ENCODE measurements at regions not wholly inside any gene's neighbourhood (a gene's known extent, or its start where the extent isn't known, plus 50 kb on each side); places are given as distances from the start of the nearest gene placed in this dataset.
"Not testable (repeated sequence)": the region's sequence is repeated elsewhere in the genome, so short reads cannot be mapped to it uniquely, and the experiment has no call there.

- no peak for TF ChIP-seq CTCF (IDR thresholded peaks at IDR 0.05; ENCODE audit: partially characterized antibody, unreplicated experiment)
- Mint-ChIP-seq H3K4me3 (ENCODE audit: unreplicated experiment) (no peak overlapping the region), H3K4me1 (ENCODE audit: low read depth, unreplicated experiment) (no peaks in the 10 kb centered on the region), H3K36me3 (ENCODE audit: unreplicated experiment) (peaks cover 10% of the 10 kb centered on the region), H3K27me3 (ENCODE audit: unreplicated experiment) (no peaks in the 10 kb centered on the region), H3K9me3 (ENCODE audit: unreplicated experiment) (peaks cover 2% of the 10 kb centered on the region), H3K27ac (ENCODE audit: unreplicated experiment) (no peak overlapping the region)
- no peak for DNase-seq
Observed at GRCh38 chr12:97985834-97986233, 523.2 kb downstream of the RMST start.

GRCh38 chr12:97988588-97988987 is 526.0 kb downstream of the RMST start:
- H3K4me3 Mint-ChIP-seq (ENCODE audit: unreplicated experiment); DNase-seq; H3K27ac Mint-ChIP-seq (ENCODE audit: unreplicated experiment); H3K36me3 Mint-ChIP-seq (ENCODE audit: unreplicated experiment); H3K9me3 Mint-ChIP-seq (ENCODE audit: unreplicated experiment); H3K4me1 Mint-ChIP-seq (ENCODE audit: low read depth, unreplicated experiment); H3K27me3 Mint-ChIP-seq (ENCODE audit: unreplicated experiment): not testable (repeated sequence)

DNA sequence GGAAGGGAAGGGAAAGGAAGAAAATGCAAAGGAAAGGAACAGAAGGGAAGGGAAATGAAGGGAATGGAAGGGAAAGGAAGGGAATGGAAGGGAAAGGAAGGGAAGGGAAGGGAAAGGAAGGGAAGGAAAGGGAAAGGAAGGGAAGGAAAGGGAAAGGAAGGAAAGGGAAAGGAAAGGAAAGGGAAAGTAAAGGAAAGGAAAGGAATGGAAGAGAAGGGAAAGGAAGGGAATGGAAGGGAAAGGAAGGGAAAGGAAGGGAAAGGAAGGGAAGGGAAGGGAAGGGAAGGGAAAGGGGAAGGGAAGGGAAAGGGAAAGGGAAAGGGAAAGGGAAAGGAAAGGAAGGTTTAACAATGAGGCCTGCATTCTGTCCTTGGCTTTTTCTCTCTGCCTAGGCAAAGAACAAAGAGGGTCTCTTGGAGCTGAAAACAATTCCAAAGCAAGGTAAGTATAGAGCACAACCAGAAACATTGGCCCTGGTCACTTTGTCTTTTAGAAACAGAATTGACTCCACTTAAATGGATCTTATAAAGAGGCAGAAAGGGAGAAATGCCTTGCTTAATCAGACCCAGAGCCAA is 525.9 kb upstream of the TMPO start:
- no peak overlapping the region for H3K4me3 Mint-ChIP-seq (ENCODE audit: unreplicated experiment)
- H3K27me3 Mint-ChIP-seq (ENCODE audit: unreplicated experiment): no peaks in the 10 kb centered on the region
- TF ChIP-seq CTCF (IDR thresholded peaks at IDR 0.05; ENCODE audit: partially characterized antibody, unreplicated experiment): no peak
- no peak overlapping the region for H3K27ac Mint-ChIP-seq (ENCODE audit: unreplicated experiment)
- no peaks in the 10 kb centered on the region for H3K4me1 Mint-ChIP-seq (ENCODE audit: low read depth, unreplicated experiment)
- no peak for DNase-seq
- no peaks in the 10 kb centered on the region for H3K36me3 Mint-ChIP-seq (ENCODE audit: unreplicated experiment)
- H3K9me3 Mint-ChIP-seq (ENCODE audit: unreplicated experiment): no peaks in the 10 kb centered on the region

DNA sequence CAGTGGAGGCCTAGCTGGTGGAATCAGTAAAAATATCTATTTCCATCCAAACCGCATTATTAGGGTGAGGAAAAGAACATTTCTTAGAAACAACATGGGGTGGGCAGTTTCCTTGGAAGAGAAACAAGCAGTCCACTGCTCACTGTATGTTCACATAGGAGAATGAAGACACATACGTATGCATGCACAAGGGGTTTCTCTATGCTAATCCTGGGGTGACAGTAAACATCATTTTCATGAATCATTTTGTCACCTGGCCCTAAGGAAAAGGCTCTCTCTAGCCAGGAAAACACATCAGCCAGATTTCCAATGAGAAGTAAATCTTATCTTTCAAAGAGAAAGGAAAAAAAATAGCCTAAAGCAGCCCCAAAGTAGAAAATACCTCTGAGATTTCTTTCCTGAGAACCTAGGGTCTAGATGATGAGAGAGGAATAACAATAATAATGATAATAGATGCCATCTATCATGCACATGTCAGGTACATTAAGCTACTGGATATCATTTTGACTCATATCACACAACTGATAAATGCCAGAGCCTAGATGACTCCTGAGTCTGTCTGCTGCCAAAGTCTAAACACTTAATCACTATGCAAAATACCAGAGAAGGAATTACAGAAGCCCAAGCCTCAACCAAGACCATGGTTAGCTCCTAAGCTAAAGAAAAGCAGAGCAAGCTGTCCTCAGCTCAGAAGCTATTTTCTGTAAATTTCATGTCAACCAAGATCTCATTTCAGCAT is 520.5 kb upstream of the TMPO start:
- no peaks in the 10 kb centered on the region for H3K9me3 Mint-ChIP-seq (ENCODE audit: unreplicated experiment)
- H3K36me3 Mint-ChIP-seq (ENCODE audit: unreplicated experiment): no peaks in the 10 kb centered on the region
- H3K27ac Mint-ChIP-seq (ENCODE audit: unreplicated experiment): no peak overlapping the region
- DNase-seq: no peak
- no peaks in the 10 kb centered on the region for H3K4me1 Mint-ChIP-seq (ENCODE audit: low read depth, unreplicated experiment)
- no peaks in the 10 kb centered on the region for H3K27me3 Mint-ChIP-seq (ENCODE audit: unreplicated experiment)
- no peak overlapping the region for H3K4me3 Mint-ChIP-seq (ENCODE audit: unreplicated experiment)
- TF ChIP-seq CTCF (IDR thresholded peaks at IDR 0.05; ENCODE audit: partially characterized antibody, unreplicated experiment): no peak

DNA sequence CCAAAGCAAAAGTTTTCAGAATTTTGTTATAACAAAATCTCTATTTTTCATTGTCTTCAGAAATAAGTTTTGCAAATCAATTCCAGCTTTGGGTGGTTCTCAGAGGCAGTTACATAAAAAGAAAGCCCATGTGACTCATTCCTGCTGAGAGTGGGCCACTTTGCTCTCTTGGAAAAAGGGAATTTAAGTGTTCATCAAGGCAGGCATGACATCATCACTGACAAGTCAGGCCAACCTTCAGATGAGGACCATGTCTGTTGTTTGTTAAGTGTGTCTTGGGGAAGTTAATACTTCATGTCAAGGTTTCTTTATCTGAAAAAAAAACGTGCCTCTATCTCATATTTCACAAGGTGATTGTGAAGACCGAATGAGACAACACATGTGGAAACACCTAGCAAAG is 519.8 kb upstream of the TMPO start:
- Mint-ChIP-seq H3K4me1 (ENCODE audit: low read depth, unreplicated experiment) (no peaks in the 10 kb centered on the region), H3K27ac (ENCODE audit: unreplicated experiment) (no peak overlapping the region), H3K36me3 (ENCODE audit: unreplicated experiment) (no peaks in the 10 kb centered on the region), H3K4me3 (ENCODE audit: unreplicated experiment) (no peak overlapping the region), H3K27me3 (ENCODE audit: unreplicated experiment) (peaks cover 1% of the 10 kb centered on the region), H3K9me3 (ENCODE audit: unreplicated experiment) (no peaks in the 10 kb centered on the region)
- TF ChIP-seq CTCF (IDR thresholded peaks at IDR 0.05; ENCODE audit: partially characterized antibody, unreplicated experiment): no peak
- DNase-seq: no peak

All from glutamatergic neuron (in vitro differentiated cells).